GM21367 (cell line): ENCODE measurements at regions not wholly inside any gene's neighbourhood (a gene's known extent, or its start where the extent isn't known, plus 50 kb on each side); places are given as distances from the start of the nearest gene placed in this dataset.

Source experiments
- ATAC-seq: cut with Tn5 transposase; IDR thresholded peaks from one replicate; pipeline ENCODE4 v1.9.1; 2021; ENCODE audit not compliant: unreplicated experiment

GRCh38 chr3:70849911-70850699 is 537.7 kb upstream of the MDFIC2 start:
- ATAC-seq: no peak

GRCh38 chr3:70840106-70840870 is 527.9 kb upstream of the MDFIC2 start:
- ATAC-seq: no peak

- ATAC-seq: no peak
Observed at GRCh38 chr3:70833239-70833960, 521.0 kb upstream of the MDFIC2 start.

GRCh38 chr3:70832834-70833205 is 520.4 kb upstream of the MDFIC2 start:
- no peak for ATAC-seq

- ATAC-seq: no peak
Observed at GRCh38 chr3:70832089-70832833, 519.8 kb upstream of the MDFIC2 start.

- no peak for ATAC-seq
Observed at GRCh38 chr3:70829092-70829491, 516.7 kb upstream of the MDFIC2 start.

GRCh38 chr3:70824773-70825172 is 512.3 kb upstream of the MDFIC2 start:
- ATAC-seq: no peak

GRCh38 chr3:70824078-70824477 is 511.6 kb upstream of the MDFIC2 start:
- ATAC-seq: no peak

GRCh38 chr3:70823622-70824021 is 511.2 kb upstream of the MDFIC2 start:
- ATAC-seq: no peak

GRCh38 chr3:70822669-70823068 is 510.2 kb upstream of the MDFIC2 start:
- no peak for ATAC-seq

- ATAC-seq: no peak
Observed at GRCh38 chr3:70821602-70822001, 509.2 kb upstream of the MDFIC2 start.

- no peak for ATAC-seq
Observed at GRCh38 chr3:70820397-70820796, 508.0 kb upstream of the MDFIC2 start.

GRCh38 chr3:70818145-70818544 is 505.7 kb upstream of the MDFIC2 start:
- no peak for ATAC-seq

- no peak for ATAC-seq
Observed at GRCh38 chr3:70816346-70816745, 503.9 kb upstream of the MDFIC2 start.

GRCh38 chr3:70815817-70816216 is 503.4 kb upstream of the MDFIC2 start:
- ATAC-seq: no peak

GRCh38 chr3:70813311-70813710 is 500.9 kb upstream of the MDFIC2 start:
- ATAC-seq: no peak

GRCh38 chr3:70811880-70812279 is 499.4 kb upstream of the MDFIC2 start:
- ATAC-seq: no peak

GRCh38 chr3:70808881-70809280 is 496.4 kb upstream of the MDFIC2 start:
- ATAC-seq: no peak

- no peak for ATAC-seq
Observed at GRCh38 chr3:70806556-70806955, 494.1 kb upstream of the MDFIC2 start.

GRCh38 chr3:70806021-70806420 is 493.6 kb upstream of the MDFIC2 start:
- ATAC-seq: no peak
